H4 (cell line): ENCODE measurements at regions not wholly inside any gene's neighbourhood (a gene's known extent, or its start where the extent isn't known, plus 50 kb on each side); places are given as distances from the start of the nearest gene placed in this dataset.
"Not testable (repeated sequence)": the region's sequence is repeated elsewhere in the genome, so short reads cannot be mapped to it uniquely, and the experiment has no call there.

Experiments used
- DNase-seq: peaks from one replicate; pipeline ENCODE4 v3.0.0-alpha.2; 2015; ENCODE audit warnings: low spot score

- DNase-seq, result no peak
Observed at GRCh38 chr12:73950507-73950906, 587.1 kb upstream of the ATXN7L3B start.

- no peak for DNase-seq
Observed at GRCh38 chr12:73951956-73952703, 585.5 kb upstream of the ATXN7L3B start.

DNA sequence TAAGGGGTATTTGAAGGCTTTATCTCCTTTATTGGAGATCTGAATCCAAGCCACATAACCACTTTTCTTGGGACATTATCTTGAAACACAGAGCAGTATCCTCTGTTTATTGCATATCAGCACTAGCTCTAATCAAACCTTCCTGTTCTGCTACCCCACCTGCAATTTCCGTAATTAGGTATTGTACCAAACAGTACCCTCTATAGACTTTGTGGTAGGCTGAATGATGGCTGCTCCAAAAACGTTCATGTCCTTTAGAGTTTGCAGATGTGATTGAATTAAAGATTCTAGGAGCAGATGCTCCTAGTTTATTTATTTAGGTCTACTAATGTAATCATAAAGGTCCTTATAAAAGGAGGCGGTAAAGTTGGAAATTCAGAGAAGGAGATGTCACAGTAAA is 573.0 kb upstream of the ATXN7L3B start:
- no peak for DNase-seq

DNA sequence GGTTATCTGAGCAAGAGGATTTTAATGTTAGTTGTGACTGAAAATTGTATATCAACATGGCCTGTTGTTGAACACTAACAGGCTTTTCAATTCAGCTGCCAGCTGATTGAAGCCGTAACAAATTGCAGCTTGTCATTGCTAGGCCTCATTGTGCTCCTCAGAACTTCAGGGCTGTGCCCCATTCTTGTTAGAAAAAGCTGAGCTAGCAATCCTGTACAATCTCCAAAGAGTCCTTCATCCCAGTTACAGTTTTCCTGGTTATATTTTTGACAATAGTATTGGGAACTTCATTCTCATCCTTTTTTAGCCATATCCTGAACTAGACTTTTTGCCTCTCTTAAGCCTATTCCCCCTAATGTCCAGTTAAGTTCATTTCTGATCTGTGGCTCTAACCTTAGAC is 564.1 kb upstream of the ATXN7L3B start:
- DNase-seq, result no peak

DNA sequence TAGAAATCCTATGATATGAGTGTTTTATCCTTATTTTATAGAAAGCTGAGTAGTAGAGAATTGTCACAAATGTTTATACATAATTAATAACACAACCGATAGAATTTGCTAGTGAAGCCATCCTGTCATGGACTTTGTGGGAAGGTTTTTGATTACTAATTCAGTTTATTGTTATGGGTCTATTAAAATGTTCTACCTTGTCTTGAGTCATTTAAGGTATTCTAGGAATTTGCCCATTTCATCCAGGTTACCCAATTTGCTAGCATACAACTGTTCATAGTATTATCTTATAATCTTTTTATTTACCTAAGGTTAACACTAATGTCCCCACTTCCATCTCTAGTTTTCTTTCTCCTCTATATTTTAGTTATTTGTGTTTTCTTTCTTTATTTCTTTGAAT is 553.1 kb upstream of the ATXN7L3B start:
- DNase-seq, result no peak

DNA sequence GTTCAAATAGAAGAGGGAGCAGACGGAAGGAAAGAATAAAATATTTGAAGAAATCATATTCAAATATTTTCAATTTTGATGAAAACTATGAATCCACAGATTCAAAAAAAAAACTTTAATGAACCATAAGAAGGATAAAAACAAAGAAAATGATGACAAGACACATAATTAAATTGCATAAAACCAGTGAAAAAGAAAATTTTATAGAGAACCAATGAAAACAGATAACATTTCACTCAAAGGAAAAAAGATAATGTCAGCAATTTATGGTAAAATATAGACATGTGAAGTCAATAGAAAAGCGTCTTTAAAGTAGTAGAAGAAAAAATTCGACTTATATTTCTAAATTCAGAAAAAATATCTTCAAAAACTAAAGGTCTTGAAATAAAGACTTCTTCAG is 546.5 kb upstream of the ATXN7L3B start:
- no peak for DNase-seq

GRCh38 chr12:73998894-73999293 is 538.7 kb upstream of the ATXN7L3B start:
- no peak for DNase-seq

DNA sequence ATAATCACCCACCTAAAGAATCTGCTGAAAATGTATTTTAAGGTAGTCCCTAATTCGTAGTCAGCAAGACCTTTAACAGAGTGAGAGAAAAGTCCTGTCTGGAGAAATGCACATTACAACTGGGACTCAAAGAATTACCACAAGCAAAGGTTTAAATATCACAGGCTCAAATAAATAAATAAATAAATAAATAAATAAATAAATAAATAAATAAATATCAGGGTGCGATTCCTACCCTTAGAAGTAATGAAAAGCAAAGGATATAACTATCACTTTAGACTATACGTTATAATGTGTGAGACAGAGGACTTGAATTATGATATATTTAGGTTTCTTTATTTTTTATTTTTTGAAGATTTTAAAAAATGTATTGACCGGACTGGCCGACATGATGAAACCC is 522.5 kb upstream of the ATXN7L3B start:
- no peak for DNase-seq

DNA sequence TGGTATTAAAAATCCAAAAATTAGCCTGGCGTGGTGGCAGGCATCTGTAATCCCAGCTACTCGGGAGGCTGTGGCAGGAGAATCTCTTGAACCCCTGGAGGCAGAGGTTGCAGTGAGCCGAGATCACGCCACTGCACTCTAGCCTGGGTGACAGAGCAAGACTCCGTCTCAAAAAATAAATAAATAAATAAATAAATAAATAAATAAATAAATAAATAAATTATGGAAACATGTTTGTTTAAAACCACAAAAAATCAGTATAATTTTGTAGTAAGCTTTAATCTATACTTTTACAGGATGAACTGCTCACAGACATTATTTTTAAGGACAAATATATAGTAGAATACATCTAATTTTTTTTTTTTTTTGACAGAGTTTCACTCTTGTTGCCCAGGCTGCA is 521.3 kb upstream of the ATXN7L3B start:
- not testable (repeated sequence) for DNase-seq

GRCh38 chr12:74018849-74019248 is 518.8 kb upstream of the ATXN7L3B start:
- DNase-seq, result no peak

GRCh38 chr12:74021937-74022336 is 515.7 kb upstream of the ATXN7L3B start:
- DNase-seq, result peak; percentile 76

- DNase-seq, result no peak
Observed at GRCh38 chr12:74031045-74031444, 506.6 kb upstream of the ATXN7L3B start.

GRCh38 chr12:74033531-74033930 is 504.1 kb upstream of the ATXN7L3B start:
- no peak for DNase-seq

GRCh38 chr12:74039138-74039537 is 498.5 kb upstream of the ATXN7L3B start:
- peak; percentile 6 for DNase-seq

DNA sequence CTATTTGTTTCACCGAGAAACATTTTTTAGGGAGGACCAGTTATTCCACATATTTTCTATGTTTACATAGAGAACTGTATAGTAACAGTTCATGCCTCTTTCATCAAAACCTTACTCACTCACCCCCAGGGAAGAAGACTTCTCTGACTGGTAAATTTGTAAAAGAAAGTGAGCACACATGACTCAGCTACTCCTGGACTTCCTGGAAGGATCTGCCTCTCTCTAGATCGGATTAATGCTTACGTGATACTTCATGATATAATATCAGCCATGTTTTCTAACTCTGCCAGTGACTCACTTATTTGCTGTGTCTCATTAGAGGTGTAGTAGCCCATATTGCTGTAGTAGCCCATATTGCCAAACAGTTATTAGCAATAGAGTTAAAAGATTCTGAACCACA is 494.3 kb upstream of the ATXN7L3B start:
- peak; percentile 87 for DNase-seq

- no peak for DNase-seq
Observed at GRCh38 chr12:74049348-74049747, 488.3 kb upstream of the ATXN7L3B start.

- DNase-seq, result no peak
Observed at GRCh38 chr12:74051848-74052247, 485.8 kb upstream of the ATXN7L3B start.

- peak; percentile 53 for DNase-seq
Observed at GRCh38 chr12:74066476-74066875, 471.2 kb upstream of the ATXN7L3B start.

DNA sequence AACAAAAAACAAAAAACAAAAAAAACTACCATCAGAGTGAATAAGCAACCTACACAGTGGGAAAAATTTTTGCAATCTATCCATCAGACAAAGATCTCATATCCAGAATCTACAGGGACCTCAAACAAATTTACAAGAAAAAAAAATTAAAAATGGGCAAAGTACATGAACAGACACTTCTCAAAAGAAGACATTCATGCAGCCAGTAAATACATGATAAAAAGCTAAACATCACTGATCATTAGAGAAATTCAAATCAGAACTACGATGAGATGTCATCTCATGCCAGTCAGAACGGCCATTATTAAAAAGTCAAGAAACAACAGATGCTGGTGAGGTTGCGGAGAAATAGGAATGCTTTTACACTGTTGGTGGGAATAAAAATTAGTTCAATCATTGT is 466.5 kb upstream of the ATXN7L3B start:
- no peak for DNase-seq

GRCh38 chr12:74076918-74077317 is 460.7 kb upstream of the ATXN7L3B start:
- DNase-seq, result no peak

DNA sequence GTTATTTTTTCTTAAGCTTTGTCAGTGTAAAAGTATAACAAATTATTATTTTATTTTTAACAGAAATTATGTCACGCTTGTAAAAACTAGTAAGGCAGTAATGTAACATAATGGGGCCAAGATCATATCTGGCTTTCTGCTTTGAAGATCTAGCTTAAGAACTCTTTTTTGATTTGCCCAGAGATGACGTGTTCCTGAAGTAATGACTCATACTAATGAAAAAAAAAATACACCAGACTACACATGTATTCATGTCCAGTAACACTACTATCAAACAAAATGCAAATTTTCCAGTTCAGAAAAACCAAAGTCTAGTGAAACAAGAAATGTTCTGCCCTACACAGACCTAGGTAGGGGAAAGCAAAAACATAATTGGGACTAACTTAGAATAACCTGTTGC is 432.2 kb upstream of the ATXN7L3B start:
- DNase-seq, result peak; percentile 60

- no peak for DNase-seq
Observed at GRCh38 chr12:74108729-74109128, 428.9 kb upstream of the ATXN7L3B start.

GRCh38 chr12:74111688-74112360 is 425.8 kb upstream of the ATXN7L3B start:
- peak; percentile 15 for DNase-seq
